ENCODE measurements at regions not wholly inside any gene's neighbourhood (a gene's known extent, or its start where the extent isn't known, plus 50 kb on each side); places are given as distances from the start of the nearest gene placed in this dataset.

- TF ChIP-seq, protein P1, sequence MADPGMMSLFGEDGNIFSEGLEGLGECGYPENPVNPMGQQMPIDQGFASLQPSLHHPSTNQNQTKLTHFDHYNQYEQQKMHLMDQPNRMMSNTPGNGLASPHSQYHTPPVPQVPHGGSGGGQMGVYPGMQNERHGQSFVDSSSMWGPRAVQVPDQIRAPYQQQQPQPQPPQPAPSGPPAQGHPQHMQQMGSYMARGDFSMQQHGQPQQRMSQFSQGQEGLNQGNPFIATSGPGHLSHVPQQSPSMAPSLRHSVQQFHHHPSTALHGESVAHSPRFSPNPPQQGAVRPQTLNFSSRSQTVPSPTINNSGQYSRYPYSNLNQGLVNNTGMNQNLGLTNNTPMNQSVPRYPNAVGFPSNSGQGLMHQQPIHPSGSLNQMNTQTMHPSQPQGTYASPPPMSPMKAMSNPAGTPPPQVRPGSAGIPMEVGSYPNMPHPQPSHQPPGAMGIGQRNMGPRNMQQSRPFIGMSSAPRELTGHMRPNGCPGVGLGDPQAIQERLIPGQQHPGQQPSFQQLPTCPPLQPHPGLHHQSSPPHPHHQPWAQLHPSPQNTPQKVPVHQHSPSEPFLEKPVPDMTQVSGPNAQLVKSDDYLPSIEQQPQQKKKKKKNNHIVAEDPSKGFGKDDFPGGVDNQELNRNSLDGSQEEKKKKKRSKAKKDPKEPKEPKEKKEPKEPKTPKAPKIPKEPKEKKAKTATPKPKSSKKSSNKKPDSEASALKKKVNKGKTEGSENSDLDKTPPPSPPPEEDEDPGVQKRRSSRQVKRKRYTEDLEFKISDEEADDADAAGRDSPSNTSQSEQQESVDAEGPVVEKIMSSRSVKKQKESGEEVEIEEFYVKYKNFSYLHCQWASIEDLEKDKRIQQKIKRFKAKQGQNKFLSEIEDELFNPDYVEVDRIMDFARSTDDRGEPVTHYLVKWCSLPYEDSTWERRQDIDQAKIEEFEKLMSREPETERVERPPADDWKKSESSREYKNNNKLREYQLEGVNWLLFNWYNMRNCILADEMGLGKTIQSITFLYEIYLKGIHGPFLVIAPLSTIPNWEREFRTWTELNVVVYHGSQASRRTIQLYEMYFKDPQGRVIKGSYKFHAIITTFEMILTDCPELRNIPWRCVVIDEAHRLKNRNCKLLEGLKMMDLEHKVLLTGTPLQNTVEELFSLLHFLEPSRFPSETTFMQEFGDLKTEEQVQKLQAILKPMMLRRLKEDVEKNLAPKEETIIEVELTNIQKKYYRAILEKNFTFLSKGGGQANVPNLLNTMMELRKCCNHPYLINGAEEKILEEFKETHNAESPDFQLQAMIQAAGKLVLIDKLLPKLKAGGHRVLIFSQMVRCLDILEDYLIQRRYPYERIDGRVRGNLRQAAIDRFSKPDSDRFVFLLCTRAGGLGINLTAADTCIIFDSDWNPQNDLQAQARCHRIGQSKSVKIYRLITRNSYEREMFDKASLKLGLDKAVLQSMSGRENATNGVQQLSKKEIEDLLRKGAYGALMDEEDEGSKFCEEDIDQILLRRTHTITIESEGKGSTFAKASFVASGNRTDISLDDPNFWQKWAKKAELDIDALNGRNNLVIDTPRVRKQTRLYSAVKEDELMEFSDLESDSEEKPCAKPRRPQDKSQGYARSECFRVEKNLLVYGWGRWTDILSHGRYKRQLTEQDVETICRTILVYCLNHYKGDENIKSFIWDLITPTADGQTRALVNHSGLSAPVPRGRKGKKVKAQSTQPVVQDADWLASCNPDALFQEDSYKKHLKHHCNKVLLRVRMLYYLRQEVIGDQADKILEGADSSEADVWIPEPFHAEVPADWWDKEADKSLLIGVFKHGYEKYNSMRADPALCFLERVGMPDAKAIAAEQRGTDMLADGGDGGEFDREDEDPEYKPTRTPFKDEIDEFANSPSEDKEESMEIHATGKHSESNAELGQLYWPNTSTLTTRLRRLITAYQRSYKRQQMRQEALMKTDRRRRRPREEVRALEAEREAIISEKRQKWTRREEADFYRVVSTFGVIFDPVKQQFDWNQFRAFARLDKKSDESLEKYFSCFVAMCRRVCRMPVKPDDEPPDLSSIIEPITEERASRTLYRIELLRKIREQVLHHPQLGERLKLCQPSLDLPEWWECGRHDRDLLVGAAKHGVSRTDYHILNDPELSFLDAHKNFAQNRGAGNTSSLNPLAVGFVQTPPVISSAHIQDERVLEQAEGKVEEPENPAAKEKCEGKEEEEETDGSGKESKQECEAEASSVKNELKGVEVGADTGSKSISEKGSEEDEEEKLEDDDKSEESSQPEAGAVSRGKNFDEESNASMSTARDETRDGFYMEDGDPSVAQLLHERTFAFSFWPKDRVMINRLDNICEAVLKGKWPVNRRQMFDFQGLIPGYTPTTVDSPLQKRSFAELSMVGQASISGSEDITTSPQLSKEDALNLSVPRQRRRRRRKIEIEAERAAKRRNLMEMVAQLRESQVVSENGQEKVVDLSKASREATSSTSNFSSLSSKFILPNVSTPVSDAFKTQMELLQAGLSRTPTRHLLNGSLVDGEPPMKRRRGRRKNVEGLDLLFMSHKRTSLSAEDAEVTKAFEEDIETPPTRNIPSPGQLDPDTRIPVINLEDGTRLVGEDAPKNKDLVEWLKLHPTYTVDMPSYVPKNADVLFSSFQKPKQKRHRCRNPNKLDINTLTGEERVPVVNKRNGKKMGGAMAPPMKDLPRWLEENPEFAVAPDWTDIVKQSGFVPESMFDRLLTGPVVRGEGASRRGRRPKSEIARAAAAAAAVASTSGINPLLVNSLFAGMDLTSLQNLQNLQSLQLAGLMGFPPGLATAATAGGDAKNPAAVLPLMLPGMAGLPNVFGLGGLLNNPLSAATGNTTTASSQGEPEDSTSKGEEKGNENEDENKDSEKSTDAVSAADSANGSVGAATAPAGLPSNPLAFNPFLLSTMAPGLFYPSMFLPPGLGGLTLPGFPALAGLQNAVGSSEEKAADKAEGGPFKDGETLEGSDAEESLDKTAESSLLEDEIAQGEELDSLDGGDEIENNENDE (IDR thresholded peaks at IDR 0.05; ENCODE audit: insufficient replicate concordance, low read length): no peak
- TF ChIP-seq MAX (IDR thresholded peaks at IDR 0.05) (no peak), CEBPB (IDR thresholded peaks at IDR 0.05; ENCODE audit: low read depth, low read length) (no peak)
- TF ChIP-seq, protein P2, sequence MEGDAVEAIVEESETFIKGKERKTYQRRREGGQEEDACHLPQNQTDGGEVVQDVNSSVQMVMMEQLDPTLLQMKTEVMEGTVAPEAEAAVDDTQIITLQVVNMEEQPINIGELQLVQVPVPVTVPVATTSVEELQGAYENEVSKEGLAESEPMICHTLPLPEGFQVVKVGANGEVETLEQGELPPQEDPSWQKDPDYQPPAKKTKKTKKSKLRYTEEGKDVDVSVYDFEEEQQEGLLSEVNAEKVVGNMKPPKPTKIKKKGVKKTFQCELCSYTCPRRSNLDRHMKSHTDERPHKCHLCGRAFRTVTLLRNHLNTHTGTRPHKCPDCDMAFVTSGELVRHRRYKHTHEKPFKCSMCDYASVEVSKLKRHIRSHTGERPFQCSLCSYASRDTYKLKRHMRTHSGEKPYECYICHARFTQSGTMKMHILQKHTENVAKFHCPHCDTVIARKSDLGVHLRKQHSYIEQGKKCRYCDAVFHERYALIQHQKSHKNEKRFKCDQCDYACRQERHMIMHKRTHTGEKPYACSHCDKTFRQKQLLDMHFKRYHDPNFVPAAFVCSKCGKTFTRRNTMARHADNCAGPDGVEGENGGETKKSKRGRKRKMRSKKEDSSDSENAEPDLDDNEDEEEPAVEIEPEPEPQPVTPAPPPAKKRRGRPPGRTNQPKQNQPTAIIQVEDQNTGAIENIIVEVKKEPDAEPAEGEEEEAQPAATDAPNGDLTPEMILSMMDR (IDR thresholded peaks at IDR 0.05; ENCODE audit: control extremely low read depth in 1 of 3, insufficient read depth in 1 of 3, low read depth in 1 of 3, low read length in 3 of 3): no peak
- TF ChIP-seq, protein P3, sequence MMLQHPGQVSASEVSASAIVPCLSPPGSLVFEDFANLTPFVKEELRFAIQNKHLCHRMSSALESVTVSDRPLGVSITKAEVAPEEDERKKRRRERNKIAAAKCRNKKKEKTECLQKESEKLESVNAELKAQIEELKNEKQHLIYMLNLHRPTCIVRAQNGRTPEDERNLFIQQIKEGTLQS (IDR thresholded peaks at IDR 0.05; ENCODE audit: insufficient read depth, low read depth, low read length): no peak
These were observed 183.6 kb downstream of the SH3BP4 start for GRCh38 chr2:235135195-235135965.
